HG03175 (cell line): ENCODE measurements at regions not wholly inside any gene's neighbourhood (a gene's known extent, or its start where the extent isn't known, plus 50 kb on each side); places are given as distances from the start of the nearest gene placed in this dataset.
A peak's percentile ranks its signal among the peaks of the same experiment; 100 is the strongest.

ENCODE experiments used
- ATAC-seq: cut with Tn5 transposase; IDR thresholded peaks from one replicate; pipeline ENCODE4 v1.9.1; 2021; ENCODE audit warnings: mild to moderate bottlenecking, moderate library complexity; ENCODE audit not compliant: unreplicated experiment

- no peak for ATAC-seq
Observed at GRCh38 chr1:93815366-93816110, 63.5 kb downstream of the DNTTIP2 start.

GRCh38 chr1:93814795-93815340 is 64.1 kb downstream of the DNTTIP2 start:
- no peak for ATAC-seq

GRCh38 chr1:93814059-93814794 is 64.8 kb downstream of the DNTTIP2 start:
- peak; percentile 65 for ATAC-seq

DNA sequence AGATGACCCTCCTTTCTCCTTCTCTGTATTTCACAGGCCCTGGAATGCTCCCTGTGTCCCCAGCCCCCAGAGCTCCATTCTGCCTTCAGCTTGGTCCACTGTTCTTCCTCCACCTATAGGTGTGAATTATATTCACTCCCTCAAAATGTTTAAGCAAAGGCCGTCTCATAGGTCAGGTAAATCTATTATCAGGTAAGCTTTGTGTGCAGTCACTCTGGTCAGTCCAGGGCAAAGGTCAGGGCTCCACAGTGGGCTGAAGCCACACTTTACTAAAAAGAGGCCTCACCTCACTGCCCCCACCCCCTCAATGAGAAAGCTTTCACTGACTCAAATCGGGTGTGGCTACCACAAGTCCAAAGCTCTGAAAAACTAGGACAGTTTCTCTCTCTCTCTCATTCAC is 65.9 kb downstream of the DNTTIP2 start:
- ATAC-seq: no peak

- no peak for ATAC-seq
Observed at GRCh38 chr1:93811326-93812065, 67.5 kb downstream of the DNTTIP2 start.

GRCh38 chr1:93810316-93810715 is 68.7 kb downstream of the DNTTIP2 start:
- no peak for ATAC-seq

- ATAC-seq: no peak
Observed at GRCh38 chr1:93808871-93809270, 70.1 kb downstream of the DNTTIP2 start.

DNA sequence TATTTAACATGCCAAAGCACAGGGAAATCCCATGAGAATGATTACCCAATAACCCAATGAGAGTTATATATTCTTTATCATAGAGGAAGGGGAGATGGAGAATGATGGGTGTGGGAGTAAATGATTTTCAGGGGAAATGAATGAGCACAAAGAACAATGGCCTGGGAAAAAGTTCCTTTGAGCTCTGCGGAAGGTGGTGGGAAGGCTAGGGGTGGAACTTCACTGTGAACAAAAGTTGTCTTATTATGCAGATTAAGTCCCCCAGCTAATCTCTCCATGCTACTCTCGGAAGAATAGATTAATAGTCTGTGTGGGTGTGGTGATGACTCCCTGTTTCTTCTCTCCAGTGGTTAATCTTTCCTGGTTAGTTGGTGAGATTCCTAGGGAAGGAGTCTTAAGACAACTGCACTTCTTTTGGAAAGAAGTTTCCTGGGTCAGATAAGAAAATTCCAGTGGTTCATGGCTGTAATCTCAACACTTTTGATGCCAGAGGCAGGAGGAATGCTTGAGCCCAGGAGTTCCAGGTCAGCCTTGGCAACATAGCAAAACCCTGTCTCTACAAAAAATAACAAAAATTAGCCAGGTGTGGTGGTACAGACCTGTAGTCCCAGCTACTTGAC is 71.6 kb downstream of the DNTTIP2 start:
- ATAC-seq: no peak

GRCh38 chr1:93805027-93805610 is 73.9 kb downstream of the DNTTIP2 start:
- ATAC-seq: no peak

GRCh38 chr1:93804412-93804811 is 74.6 kb downstream of the DNTTIP2 start:
- ATAC-seq: no peak

DNA sequence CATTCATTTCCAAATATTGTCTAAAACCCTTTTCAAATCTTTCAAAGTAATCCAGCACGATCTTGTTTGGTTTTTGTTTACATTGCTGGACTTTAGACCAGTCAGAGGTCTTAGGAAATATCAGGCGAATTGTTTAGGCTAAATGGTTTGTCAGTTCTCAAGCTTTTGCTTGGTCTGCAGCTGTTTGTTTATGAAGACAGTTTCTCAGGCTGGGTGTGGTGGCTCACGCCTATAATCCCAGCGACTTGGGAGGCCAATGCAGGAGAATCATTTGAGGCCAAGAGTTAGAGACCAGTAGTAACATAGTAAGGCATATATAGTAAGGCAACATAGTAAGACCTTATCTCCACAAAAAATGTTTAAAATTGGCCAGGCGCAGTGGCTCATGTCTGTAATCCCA is 77.5 kb downstream of the DNTTIP2 start:
- no peak for ATAC-seq

DNA sequence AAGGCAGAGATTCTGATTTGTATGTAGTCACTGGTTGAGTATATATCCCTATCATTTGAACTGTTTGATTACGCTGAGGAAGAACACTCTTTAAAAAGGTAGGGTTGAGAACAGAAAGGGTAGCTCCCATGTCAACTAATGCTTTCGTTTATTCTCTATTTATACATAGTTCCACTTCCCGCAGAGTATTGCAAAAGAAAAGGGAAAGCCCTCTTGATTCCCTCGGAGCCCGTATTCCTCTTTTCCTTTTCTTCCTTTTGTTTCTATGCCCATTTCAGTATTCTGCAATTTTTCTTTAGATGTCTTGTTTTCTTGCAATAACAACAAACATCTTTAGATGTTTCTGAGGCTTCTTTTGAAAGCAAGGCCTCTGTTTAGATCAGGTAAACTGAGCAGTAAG is 78.2 kb downstream of the DNTTIP2 start:
- no peak for ATAC-seq

- ATAC-seq: no peak
Observed at GRCh38 chr1:93798291-93798690, 80.7 kb downstream of the DNTTIP2 start.

- no peak for ATAC-seq
Observed at GRCh38 chr1:93784538-93784937, 94.5 kb downstream of the DNTTIP2 start.

- ATAC-seq: no peak
Observed at GRCh38 chr1:93783876-93784275, 95.1 kb downstream of the DNTTIP2 start.

DNA sequence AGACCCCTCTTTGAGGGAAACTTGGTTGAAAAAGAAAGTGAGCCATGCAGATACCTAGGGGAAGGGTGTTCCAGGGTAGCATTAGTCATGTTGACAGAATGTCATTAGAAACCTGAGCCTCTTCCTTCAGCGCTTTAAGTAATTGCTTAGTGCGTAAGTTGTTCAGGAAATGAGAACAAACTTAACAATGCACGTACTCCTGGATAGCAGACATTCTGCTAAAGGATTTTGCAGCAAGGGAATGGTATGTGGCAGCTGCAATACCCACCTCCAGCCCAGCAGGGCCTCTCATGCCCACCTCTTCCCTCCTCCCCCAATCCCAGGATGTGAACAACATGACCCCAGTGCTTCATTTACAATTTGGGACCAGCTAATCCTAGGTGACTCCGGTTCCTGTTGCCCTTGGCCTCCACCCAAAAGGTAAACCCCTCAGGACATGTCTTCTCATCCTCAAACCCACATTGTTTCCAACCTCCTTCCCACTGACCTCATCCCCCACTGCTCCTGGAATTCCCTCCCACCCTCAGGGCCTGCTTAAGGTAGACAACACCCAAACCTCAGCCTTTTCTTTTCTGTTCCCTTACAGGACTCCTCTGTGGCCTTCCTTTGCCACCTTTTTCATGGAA is 98.0 kb upstream of the BCAR3 start:
- no peak for ATAC-seq

GRCh38 chr1:93778457-93778856 is 96.8 kb upstream of the BCAR3 start:
- ATAC-seq: no peak

GRCh38 chr1:93777255-93777654 is 95.6 kb upstream of the BCAR3 start:
- ATAC-seq: no peak

DNA sequence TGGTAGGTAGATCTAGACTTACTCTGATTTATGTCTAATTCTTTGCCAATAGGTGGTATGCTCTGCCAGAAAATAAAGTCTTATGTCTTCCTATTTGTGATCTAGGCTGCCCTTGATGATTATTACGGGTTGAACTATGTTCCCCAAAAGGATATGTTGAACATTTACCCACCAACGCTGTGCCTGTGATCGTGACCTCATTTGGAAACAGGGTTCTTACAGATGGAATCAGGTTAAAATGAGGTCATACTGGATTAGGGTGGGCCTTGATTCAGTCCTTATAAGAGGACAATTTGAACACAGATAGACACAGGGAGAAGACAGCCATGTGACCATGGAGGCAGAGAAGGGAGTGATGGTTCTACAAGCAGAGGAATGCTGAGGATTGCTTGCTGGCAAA is 95.1 kb upstream of the BCAR3 start:
- no peak for ATAC-seq

GRCh38 chr1:93775224-93775623 is 93.6 kb upstream of the BCAR3 start:
- no peak for ATAC-seq
